RCC 7860 (cell line): ENCODE measurements at regions not wholly inside any gene's neighbourhood (a gene's known extent, or its start where the extent isn't known, plus 50 kb on each side); places are given as distances from the start of the nearest gene placed in this dataset.

Source experiments
- DNase-seq: peaks from one replicate; pipeline ENCODE4 v3.0.0-alpha.2; 2015; ENCODE audit warnings: low spot score
- FAIRE-seq: peaks from 2 replicates; lab custom pipeline; 2012; peaks lifted over from hg19 to GRCh38; lab: Jason Lieb, UNC

GRCh38 chr3:115438799-115439198 is 184.5 kb upstream of the GAP43 start:
- FAIRE-seq (no peak), DNase-seq (no peak)

DNA sequence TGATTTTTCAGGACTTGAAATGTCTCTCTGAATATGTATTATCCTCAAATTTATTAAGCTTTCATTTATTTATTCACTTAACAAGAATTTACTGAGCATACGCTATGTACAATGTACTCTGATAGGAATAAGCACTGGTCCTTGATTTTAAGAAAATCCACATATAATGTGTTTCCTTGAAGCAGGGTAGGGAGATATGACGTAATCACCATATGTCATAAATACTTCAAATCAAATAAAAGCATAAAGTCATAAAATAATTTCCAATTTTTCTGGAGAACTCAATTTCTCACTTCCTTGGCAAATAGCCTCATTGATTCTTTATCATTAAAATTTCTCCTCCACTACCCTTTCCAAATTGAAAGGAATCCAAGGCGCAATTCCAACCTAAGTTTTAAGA is 177.8 kb upstream of the GAP43 start:
- no peak for FAIRE-seq
- DNase-seq: no peak

GRCh38 chr3:115448851-115449250 is 174.5 kb upstream of the GAP43 start:
- DNase-seq (no peak), FAIRE-seq (no peak)

DNA sequence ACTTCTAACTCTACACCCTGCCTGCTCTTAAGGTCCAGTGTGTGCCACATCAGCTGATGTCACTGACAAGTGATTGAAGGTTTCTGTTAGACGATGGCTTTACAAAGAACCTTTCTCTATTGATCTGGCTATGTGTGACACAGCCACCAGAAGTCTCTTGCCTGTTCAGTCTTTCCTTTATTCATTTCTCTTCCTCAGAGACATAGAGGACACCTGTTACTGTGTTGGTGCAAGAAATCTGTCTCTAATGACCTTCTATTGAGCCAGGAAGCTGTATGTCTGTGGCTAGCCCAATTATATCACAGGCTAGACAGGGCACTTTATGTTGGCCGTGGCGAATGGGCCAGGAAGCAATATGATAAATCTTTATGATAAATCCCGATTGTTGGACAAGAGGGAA is 173.3 kb upstream of the GAP43 start:
- FAIRE-seq: no peak
- no peak for DNase-seq

- FAIRE-seq: no peak
Observed at GRCh38 chr3:115464036-115464435, 159.3 kb upstream of the GAP43 start.

DNA sequence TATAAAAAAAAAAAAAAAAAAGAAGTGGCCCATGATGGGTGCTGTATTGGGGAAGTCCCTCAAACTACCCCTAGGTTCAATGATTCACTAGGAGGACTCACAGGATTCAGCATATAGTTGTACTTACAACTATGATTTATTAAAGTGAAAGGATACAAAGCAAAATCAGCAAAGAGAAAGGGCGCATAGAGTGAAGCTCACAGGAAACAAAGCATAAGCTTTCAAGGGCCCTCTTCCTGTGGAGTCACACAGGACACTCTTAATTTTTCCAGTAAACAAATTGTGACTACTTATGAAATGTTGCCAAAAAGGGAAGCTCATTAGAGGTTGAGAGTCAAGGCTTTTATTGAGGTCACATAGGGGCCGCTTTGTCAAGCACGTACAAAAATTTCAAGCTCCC is 153.7 kb upstream of the GAP43 start:
- FAIRE-seq (no peak), DNase-seq (no peak)

More at GRCh38 chr3:115464036-115464435, 159.3 kb upstream of the GAP43 start:
- no peak for DNase-seq

DNA sequence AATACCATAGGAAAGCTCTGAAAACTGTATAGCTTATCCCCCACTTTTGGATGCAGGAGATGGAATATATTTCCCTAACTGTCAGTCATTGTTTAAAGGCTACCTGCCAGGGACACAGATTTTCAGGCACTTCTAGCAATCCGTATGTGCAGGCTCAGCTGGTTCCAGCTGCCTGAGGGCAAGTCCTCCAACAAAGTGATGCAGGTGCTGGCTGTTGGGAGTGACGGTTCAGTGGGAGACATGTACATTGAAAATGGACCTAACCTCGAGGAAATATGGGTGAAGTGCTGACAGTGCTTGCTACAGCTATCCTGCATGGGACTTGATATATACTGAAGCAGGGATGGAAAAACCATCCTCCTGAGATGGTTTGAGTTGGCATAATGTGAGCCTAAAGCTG is 153.1 kb upstream of the GAP43 start:
- DNase-seq: no peak
- no peak for FAIRE-seq

GRCh38 chr3:115475178-115476041 is 147.9 kb upstream of the GAP43 start:
- no peak for DNase-seq
- no peak for FAIRE-seq

- DNase-seq (no peak), FAIRE-seq (no peak)
Observed at GRCh38 chr3:115476472-115476871, 146.8 kb upstream of the GAP43 start.

DNA sequence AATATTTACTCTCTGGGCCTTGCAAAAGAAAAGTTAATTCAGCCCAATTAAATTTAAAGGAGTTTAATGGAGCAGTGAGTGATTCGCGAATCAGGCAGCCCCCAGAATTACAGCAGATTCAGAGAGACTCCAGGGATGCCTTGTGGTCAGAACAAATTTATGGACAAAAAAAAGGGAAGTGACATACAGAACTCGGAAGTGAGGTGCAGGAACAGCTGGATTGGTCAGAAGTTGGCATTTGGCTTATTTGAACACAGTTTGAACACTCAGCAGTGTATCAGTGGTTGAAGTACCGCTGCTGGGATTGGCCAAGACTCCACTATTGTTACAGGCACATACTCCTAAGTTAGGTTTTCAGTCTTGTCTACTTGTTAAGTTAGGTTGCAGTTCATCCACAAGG is 145.0 kb upstream of the GAP43 start:
- DNase-seq (no peak), FAIRE-seq (no peak)

- DNase-seq: no peak
- no peak for FAIRE-seq
Observed at GRCh38 chr3:115486880-115487279, 136.4 kb upstream of the GAP43 start.

DNA sequence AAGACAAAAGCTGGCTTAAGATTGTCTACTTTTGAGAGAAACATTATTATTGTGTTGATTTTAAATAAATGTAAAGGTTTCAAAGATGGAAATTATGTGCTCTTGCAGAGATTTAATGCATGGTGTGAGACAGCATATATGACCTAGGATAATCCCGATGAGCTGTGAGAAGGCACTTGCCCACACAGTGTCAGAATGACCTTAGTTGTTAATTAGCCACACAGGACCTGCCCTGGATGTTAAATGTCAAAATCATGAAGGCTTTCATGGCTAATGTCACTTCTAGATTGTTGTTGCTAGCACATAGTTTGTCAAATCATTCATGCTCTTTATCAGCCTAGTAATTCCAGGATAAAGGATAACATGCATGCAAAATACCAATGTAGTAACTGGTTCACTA is 135.3 kb upstream of the GAP43 start:
- FAIRE-seq (no peak), DNase-seq (no peak)

- no peak for FAIRE-seq
- DNase-seq: no peak
Observed at GRCh38 chr3:115488409-115488808, 134.9 kb upstream of the GAP43 start.

GRCh38 chr3:115494826-115495225 is 128.5 kb upstream of the GAP43 start:
- FAIRE-seq (no peak), DNase-seq (no peak)

DNA sequence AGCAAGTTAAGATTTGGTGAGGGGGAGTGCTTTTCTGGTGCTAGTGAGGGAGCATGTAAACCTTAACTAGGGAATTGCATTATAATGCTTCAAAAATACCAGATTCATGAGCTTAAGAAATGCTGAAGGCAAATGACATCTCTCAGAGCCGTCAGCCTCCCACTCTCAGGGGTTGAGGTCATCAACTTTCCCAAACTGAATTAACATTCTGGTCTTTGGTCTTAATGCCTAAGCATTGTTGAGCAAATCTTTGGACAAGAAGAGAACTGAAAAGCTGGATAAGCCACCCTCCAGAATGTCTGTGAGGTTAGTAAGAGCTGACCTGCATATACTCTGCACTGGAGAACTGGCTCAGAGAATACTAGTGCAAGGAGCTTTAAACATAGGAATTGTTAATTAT is 124.9 kb upstream of the GAP43 start:
- FAIRE-seq (no peak), DNase-seq (no peak)

- DNase-seq (no peak), FAIRE-seq (no peak)
Observed at GRCh38 chr3:115498898-115499297, 124.4 kb upstream of the GAP43 start.

DNA sequence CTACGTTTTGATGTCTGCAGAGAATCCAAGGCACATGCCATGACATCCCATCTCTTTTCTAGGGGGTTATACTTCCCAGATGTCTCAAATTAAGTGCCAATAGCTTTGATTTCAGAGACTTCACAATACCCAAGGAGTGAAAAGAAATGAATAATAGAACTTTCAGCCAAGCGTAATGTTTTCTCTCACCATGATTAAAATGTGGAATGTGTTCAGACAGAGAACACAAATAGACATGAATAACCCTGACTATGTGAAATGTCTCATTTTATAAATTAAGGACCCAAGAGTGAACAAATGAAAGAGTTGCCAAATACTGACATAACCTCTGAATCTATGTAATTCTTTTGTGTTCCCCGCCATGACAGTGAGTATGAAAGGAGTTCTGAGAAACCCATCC is 123.6 kb upstream of the GAP43 start:
- FAIRE-seq (no peak), DNase-seq (no peak)

DNA sequence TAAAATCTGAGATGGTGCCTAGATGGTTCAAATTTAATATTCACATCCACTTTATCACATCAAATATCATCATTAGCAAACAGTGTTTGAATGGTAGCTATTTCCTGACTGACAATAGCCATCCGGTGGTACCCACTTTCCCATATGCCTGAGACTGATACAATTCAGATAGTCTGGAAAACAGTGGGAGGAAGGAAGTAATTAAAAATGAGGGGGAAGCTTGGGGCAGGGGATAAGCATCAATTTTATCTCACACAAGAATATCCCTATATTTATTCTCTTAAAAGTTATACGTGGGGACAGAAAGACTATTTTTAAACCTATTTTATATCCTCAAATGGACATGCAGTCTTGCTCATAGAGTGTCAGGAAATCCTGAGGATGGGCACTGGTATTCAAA is 122.5 kb upstream of the GAP43 start:
- DNase-seq: no peak
- FAIRE-seq: no peak

GRCh38 chr3:115502128-115502527 is 121.2 kb upstream of the GAP43 start:
- no peak for FAIRE-seq

GRCh38 chr3:115503394-115503793 is 119.9 kb upstream of the GAP43 start:
- FAIRE-seq: no peak
- no peak for DNase-seq

More at GRCh38 chr3:115502128-115502527, 121.2 kb upstream of the GAP43 start:
- DNase-seq: no peak

DNA sequence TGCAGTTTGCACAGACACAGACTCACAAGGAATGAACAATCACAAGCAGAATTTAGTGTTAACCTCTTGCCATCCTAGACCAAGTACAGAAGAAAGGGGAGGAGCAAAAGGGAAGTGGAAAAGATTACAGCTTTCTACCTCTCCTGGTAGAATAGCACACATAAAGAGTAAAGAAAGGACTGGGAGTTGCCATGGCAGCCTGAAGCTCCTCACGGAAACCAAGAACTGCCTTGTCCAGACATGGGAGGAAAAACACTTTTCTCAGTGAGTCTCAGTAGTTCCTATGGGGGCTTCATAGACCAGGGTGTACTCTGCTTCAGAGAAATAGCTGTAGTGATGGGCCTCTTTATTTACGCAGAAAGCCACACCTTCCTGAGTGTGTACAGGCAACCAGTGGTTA is 114.7 kb upstream of the GAP43 start:
- FAIRE-seq: no peak
- DNase-seq: no peak

DNA sequence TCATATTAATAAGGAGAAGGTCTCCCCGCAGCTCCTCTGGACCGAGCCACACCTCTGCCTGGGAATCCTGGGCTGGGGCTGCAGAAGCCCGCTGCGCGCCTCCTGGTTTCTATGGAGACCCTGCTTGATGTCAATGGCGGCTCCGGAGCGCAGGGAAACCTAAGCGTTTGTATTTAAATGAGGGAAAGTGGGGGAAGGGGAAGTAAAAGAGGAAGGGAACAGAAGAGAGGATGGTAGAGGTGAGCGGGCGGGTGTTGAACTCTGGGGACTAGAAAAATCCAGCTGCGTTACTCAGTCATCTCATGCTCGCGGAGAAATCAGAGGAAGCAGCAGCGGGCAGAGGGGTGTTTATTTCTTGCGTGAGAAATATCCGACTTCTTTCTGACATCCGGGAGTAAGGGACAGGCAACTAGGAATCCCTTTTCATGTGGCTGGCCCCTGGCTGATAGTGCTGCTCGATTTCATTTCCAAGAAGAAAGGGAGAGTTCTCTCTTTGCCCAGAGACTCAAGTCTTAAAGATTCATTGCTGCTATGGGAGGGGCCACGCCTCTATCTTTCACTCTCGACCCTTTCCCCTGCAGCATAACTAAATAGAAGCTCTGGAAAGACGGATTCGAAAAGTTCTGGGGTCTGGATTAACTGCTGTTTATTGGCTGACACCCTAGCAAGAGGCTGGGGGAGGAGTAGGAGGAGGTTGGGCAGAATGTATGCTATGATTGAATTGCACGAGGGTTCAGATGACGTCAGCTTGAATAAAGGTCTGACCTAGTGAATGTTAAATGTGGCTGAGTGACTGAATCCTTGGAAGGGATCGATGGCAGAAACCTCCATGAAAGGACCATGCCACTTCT is 110.5 kb upstream of the GAP43 start:
- DNase-seq (no peak), FAIRE-seq (no peak)
